HCT116 (cell line): ENCODE measurements at regions not wholly inside any gene's neighbourhood (a gene's known extent, or its start where the extent isn't known, plus 50 kb on each side); places are given as distances from the start of the nearest gene placed in this dataset.

ENCODE experiments used
- ATAC-seq: fragments of 200-7000 bp; cut with Tn5 transposase; 2 replicates; pipeline ENCODE4 v1.9.1; 2020; ENCODE audit warnings: mild to moderate bottlenecking, moderate library complexity
- BruUV-seq: library from RNA; stranded (reverse); fragments of 400-500 nt; replicated peaks from 2 replicates; lab custom pipeline; 2021; lab: Mats Ljungman, UMichigan
- CTCF ChIA-PET: fragments of 300-600 bp; sonication (Branson Sonifier 250); formaldehyde crosslinking; loops from one replicate; lab custom pipeline; 2021; ENCODE audit warnings: antibody characterized with exemption; lab: Charles Lee
- POLR2A ChIA-PET: fragments of 300-600, 350-600 bp; sonication (Branson Sonifier 250); formaldehyde crosslinking; loops from one replicate; lab custom pipeline; 2021; ENCODE audit warnings: antibody characterized with exemption; lab: Charles Lee
- RAD21 ChIA-PET, 2 experiments: fragments of 300-600 bp; sonication (Branson Sonifier 250); formaldehyde crosslinking; loops; one replicate each; lab custom pipeline; 2023; ENCODE audit warnings: low total read pairs in 2 of 2; ENCODE audit not compliant: uncharacterized antibody in 2 of 2, unreplicated experiment in 2 of 2, low non-redundant PET in 1 of 2; lab: Charles Lee
- DNase-seq: peaks from one replicate; pipeline ENCODE4 v3.0.0-alpha.2; 2010; ENCODE audit warnings: low read depth, low spot score
- H2AFZ ChIP-seq: fragments of 200-600 bp; shearing (Covaris generic), sonication (generic); 2 replicates; pipeline ENCODE4 v1.6.1; 2017; ENCODE audit warnings: low read depth, mixed run types, mixed read lengths, antibody characterized with exemption, low read length; ENCODE audit not compliant: poor library complexity, severe bottlenecking
- H3K27ac ChIP-seq: 2 replicates; pipeline ENCODE4 v1.5.1; 2012; ENCODE audit warnings: low read depth, low read length
- H3K27me3 ChIP-seq: fragments of 200-600 bp; sonication (generic); 2 replicates; pipeline ENCODE4 v1.6.1; 2016; ENCODE audit warnings: mixed run types, low read length, mixed read lengths; ENCODE audit not compliant: insufficient read depth
- H3K36me3 ChIP-seq, 2 experiments: fragments of 200-500 bp in 1 of 2; fragments of 200-600 bp in 1 of 2; sonication (Bioruptor generic) in 1 of 2; sonication (generic) in 1 of 2; 2 replicates each; pipeline versions ENCODE4 v1.5.1 to v1.6.1; 2014 to 2016; ENCODE audit warnings: low read length in 2 of 2, inconsistent platforms in 1 of 2, mixed read lengths in 1 of 2, mixed run types in 1 of 2; ENCODE audit not compliant: insufficient read depth in 2 of 2, control insufficient read depth in 1 of 2
- H3K4me1 ChIP-seq, 2 experiments: fragments of 200-600 bp in 1 of 2; sonication (generic) in 1 of 2; 2 replicates each; pipeline versions ENCODE4 v1.5.1 to v1.6.1; 2012 to 2017; ENCODE audit warnings: low read length in 2 of 2, inconsistent platforms in 1 of 2, mild to moderate bottlenecking in 1 of 2, mixed read lengths in 1 of 2, mixed run types in 1 of 2, moderate library complexity in 1 of 2; ENCODE audit not compliant: insufficient read depth in 2 of 2, control insufficient read depth in 1 of 2
- H3K4me2 ChIP-seq: fragments of 200-600 bp; sonication (generic); 2 replicates; pipeline ENCODE4 v1.6.1; 2017; ENCODE audit warnings: mixed run types, low read length, mixed read lengths
- H3K4me3 ChIP-seq, 2 experiments: fragments of 200-600 bp in 1 of 2; sonication (generic) in 1 of 2; replicated peaks in 1 of 2; 2 replicates each; pipeline ENCODE4 v1.5.1; 2011 to 2016; ENCODE audit warnings: low read length in 2 of 2, control low read depth in 1 of 2, low read depth in 1 of 2, mild to moderate bottlenecking in 1 of 2, mixed read lengths in 1 of 2, mixed run types in 1 of 2
- H3K79me2 ChIP-seq: fragments of 200-600 bp; sonication (generic); 2 replicates; pipeline ENCODE4 v1.6.1; 2017; ENCODE audit warnings: mild to moderate bottlenecking, mixed run types, low read length, moderate library complexity, mixed read lengths; ENCODE audit not compliant: insufficient read depth
- H3K9ac ChIP-seq: fragments of 200-600 bp; sonication (generic); 2 replicates; pipeline ENCODE4 v1.6.1; 2016; ENCODE audit warnings: low read length, mixed read lengths
- H3K9me2 ChIP-seq: fragments of 200-600 bp; sonication (generic), shearing (Covaris generic); 2 replicates; pipeline ENCODE4 v1.6.1; 2017; ENCODE audit warnings: mixed run types, mild to moderate bottlenecking, moderate library complexity; ENCODE audit not compliant: insufficient read depth
- H3K9me3 ChIP-seq, 2 experiments: fragments of 200-500 bp in 1 of 2; fragments of 200-600 bp in 1 of 2; sonication (Bioruptor generic) in 1 of 2; sonication (generic) in 1 of 2; 2 replicates each; pipeline ENCODE4 v1.6.1; 2014 to 2017; ENCODE audit warnings: low read length in 2 of 2, mixed read lengths in 2 of 2, inconsistent platforms in 1 of 2, low read depth in 1 of 2, mild to moderate bottlenecking in 1 of 2, mixed run types in 1 of 2, moderate library complexity in 1 of 2; ENCODE audit not compliant: control insufficient read depth in 1 of 2, insufficient read depth in 1 of 2
- H4K20me1 ChIP-seq: fragments of 200-600 bp; sonication (generic), shearing (Covaris generic); 2 replicates; pipeline ENCODE4 v1.6.1; 2017; ENCODE audit warnings: mixed run types, mild to moderate bottlenecking, moderate library complexity; ENCODE audit not compliant: insufficient read depth
- ATF3 ChIP-seq: IDR thresholded peaks from 2 replicates; pipeline ENCODE4 v1.6.1; 2012
- CBX3 ChIP-seq: IDR thresholded peaks from 2 replicates; pipeline ENCODE4 v1.6.1; 2012; ENCODE audit warnings: low read depth
- CEBPB ChIP-seq: IDR thresholded peaks from 2 replicates; pipeline ENCODE4 v1.6.1; 2012; ENCODE audit warnings: low read depth
- EZH2 ChIP-seq: fragments of 200-600 bp; sonication (generic); IDR thresholded peaks from 2 replicates; pipeline ENCODE4 v1.6.1; 2017; ENCODE audit warnings: antibody characterized with exemption, mixed run types
- EZH2phosphoT487 ChIP-seq: fragments of 200-600 bp; IDR thresholded peaks from 2 replicates; pipeline ENCODE4 v1.6.1; 2018; ENCODE audit warnings: antibody characterized with exemption, borderline replicate concordance
- FOSL1 ChIP-seq: IDR thresholded peaks from 2 replicates; pipeline ENCODE4 v1.6.1; 2012; ENCODE audit warnings: low read depth
- POLR2A ChIP-seq: IDR thresholded peaks from 2 replicates; pipeline ENCODE4 v1.7.0; 2011; ENCODE audit warnings: borderline replicate concordance; ENCODE audit not compliant: insufficient read depth, insufficient read length; ENCODE audit errors: extremely low read depth
- RAD21 ChIP-seq: IDR thresholded peaks from 2 replicates; pipeline ENCODE4 v1.6.1; 2012; ENCODE audit warnings: low read depth, mild to moderate bottlenecking
- SIN3A ChIP-seq: IDR thresholded peaks from 2 replicates; pipeline ENCODE4 v1.6.1; 2012; ENCODE audit warnings: low read depth
- SP1 ChIP-seq: IDR thresholded peaks from 2 replicates; pipeline ENCODE4 v1.6.1; 2012; ENCODE audit warnings: low read depth
- SRF ChIP-seq: IDR thresholded peaks from 2 replicates; pipeline ENCODE4 v1.6.1; 2012; ENCODE audit warnings: low read depth
- ZFX ChIP-seq: fragments of 450-650 bp; IDR thresholded peaks from 2 replicates; pipeline ENCODE4 v1.6.1; 2017
- ZNF274 ChIP-seq: fragments of 200-500 bp; sonication (Bioruptor generic); IDR thresholded peaks from 2 replicates; pipeline ENCODE4 v1.6.1; 2014; ENCODE audit warnings: mild to moderate bottlenecking, low read depth, low read length, inconsistent platforms
- intact Hi-C: fragments of 100-400 bp; cut with micrococcal nuclease; formaldehyde crosslinking; loops from 2 replicates; pipeline ENCODE4 v1.10.0; 2022
- TF ChIP-seq, protein P1 (sequence below): IDR thresholded peaks from 2 replicates; pipeline ENCODE4 v1.6.1; 2012
- TF ChIP-seq, protein P2 (sequence below): IDR thresholded peaks from 2 replicates; pipeline ENCODE4 v1.6.1; 2011; ENCODE audit warnings: mild to moderate bottlenecking, low read length, moderate library complexity; ENCODE audit not compliant: insufficient replicate concordance; ENCODE audit errors: extremely low read depth

DNA sequence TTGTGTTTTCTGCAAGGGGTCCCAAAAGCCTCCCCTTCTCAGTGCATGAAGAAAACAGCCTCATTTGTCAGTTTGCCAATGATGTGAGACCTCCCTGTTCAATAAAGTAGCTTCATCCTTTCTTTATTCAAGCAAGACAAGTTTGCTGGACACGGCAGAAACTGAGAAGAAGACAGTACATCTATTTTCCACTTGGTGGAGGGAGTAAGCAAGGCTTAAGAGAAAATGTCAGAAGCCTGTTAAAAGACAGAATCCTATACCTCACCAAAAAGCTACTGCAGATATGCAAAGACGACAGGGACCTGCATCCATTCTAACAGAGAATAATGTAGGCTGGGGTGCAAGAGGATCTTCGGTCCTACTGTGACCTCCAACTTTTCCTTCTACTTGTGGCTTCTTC is 506.8 kb upstream of the VRK2 start:
- TF ChIP-seq EZH2 (no peak), ATF3 (no peak), SIN3A (no peak), ZFX (no peak), FOSL1 (no peak), CEBPB (no peak), RAD21 (no peak), SRF (no peak), CBX3 (no peak), ZNF274 (no peak), SP1 (no peak), POLR2A (no peak)
- TF ChIP-seq, protein P1, sequence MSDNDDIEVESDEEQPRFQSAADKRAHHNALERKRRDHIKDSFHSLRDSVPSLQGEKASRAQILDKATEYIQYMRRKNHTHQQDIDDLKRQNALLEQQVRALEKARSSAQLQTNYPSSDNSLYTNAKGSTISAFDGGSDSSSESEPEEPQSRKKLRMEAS, result no peak
- Histone ChIP-seq H3K27ac (no peak overlapping the region), H3K36me3 (no peaks in the 10 kb centered on the region), H3K4me1 (no peaks in the 10 kb centered on the region), H4K20me1 (no peaks in the 10 kb centered on the region), H3K4me2 (no peak overlapping the region), H3K9me3 (no peaks in the 10 kb centered on the region), H3K27me3 (no peaks in the 10 kb centered on the region), H3K4me3 (no peak overlapping the region), H3K9ac (no peak overlapping the region), H3K79me2 (no peaks in the 10 kb centered on the region), H2AFZ (no peak overlapping the region), H3K9me2 (no peaks in the 10 kb centered on the region)
- POLR2A ChIA-PET, result no interaction called here
- RAD21 ChIA-PET, result no interaction called here
- intact Hi-C loops, result no loop called here
- BruUV-seq, result no TSS peak
- no peak for DNase-seq
- CTCF ChIA-PET, result interaction anchor here (1.5 kb wide), 1 partner anchor 9 kb away, joined by 4 read pairs; no protein-coding TSS in a partner anchor
- no peak for ATAC-seq

- CTCF ChIA-PET, result no interaction called here
- no peak overlapping the region for H3K9ac ChIP-seq
- POLR2A ChIA-PET, result no interaction called here
- RAD21 ChIA-PET, result no interaction called here
- no peak for TF ChIP-seq FOSL1
- no peak for TF ChIP-seq EZH2phosphoT487
- TF ChIP-seq POLR2A, result no peak
- TF ChIP-seq ZFX, result no peak
- TF ChIP-seq, protein P2, sequence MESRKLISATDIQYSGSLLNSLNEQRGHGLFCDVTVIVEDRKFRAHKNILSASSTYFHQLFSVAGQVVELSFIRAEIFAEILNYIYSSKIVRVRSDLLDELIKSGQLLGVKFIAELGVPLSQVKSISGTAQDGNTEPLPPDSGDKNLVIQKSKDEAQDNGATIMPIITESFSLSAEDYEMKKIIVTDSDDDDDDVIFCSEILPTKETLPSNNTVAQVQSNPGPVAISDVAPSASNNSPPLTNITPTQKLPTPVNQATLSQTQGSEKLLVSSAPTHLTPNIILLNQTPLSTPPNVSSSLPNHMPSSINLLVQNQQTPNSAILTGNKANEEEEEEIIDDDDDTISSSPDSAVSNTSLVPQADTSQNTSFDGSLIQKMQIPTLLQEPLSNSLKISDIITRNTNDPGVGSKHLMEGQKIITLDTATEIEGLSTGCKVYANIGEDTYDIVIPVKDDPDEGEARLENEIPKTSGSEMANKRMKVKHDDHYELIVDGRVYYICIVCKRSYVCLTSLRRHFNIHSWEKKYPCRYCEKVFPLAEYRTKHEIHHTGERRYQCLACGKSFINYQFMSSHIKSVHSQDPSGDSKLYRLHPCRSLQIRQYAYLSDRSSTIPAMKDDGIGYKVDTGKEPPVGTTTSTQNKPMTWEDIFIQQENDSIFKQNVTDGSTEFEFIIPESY, result no peak
- TF ChIP-seq CEBPB, result no peak
- no peak for ATAC-seq
- H3K9me2 ChIP-seq, result no peaks in the 10 kb centered on the region
- intact Hi-C loops, result no loop called here
- no peaks in the 10 kb centered on the region for H3K27me3 ChIP-seq
- no TSS peak for BruUV-seq
- H3K79me2 ChIP-seq, result no peaks in the 10 kb centered on the region
- H3K4me2 ChIP-seq, result no peak overlapping the region
- H4K20me1 ChIP-seq, result no peaks in the 10 kb centered on the region
- H3K4me1 ChIP-seq, result no peaks in the 10 kb centered on the region
- no peaks in the 10 kb centered on the region for H3K9me3 ChIP-seq
- no peak overlapping the region for H2AFZ ChIP-seq
- no peak overlapping the region for H3K4me3 ChIP-seq
- H3K27ac ChIP-seq, result no peak overlapping the region
- no peak for DNase-seq
- no peaks in the 10 kb centered on the region for H3K36me3 ChIP-seq
Measured at GRCh38 chr2:57542081-57542480, 504.5 kb upstream of the VRK2 start.
